ENCODE measurements at regions not wholly inside any gene's neighbourhood (a gene's known extent, or its start where the extent isn't known, plus 50 kb on each side); places are given as distances from the start of the nearest gene placed in this dataset.

- Histone ChIP-seq H4K20me1 (ENCODE audit: insufficient read depth) (no peaks in the 10 kb centered on the region), H3K36me3 (ENCODE audit: low read depth) (no peaks in the 10 kb centered on the region), H3K4me1 (replicated peaks; ENCODE audit: insufficient read depth) (no peaks in the 10 kb centered on the region), H3K4me3 (no peak overlapping the region), H3K27me3 (ENCODE audit: insufficient read depth, low read depth) (peaks cover 60% of the 10 kb centered on the region), H2AFZ (no peak overlapping the region), H3K9me3 (ENCODE audit: insufficient read depth, low read depth) (no peaks in the 10 kb centered on the region), H3F3A (ENCODE audit: insufficient read depth, low read depth) (no peaks in the 10 kb centered on the region), H3K4me2 (no peak overlapping the region), H3K27ac (no peak overlapping the region), H3K9me2 (ENCODE audit: insufficient read depth) (no peaks in the 10 kb centered on the region), H3K79me2 (ENCODE audit: low read depth) (no peaks in the 10 kb centered on the region)
- ChIA-PET POLR2A (ENCODE audit: unreplicated experiment) (no interaction called here), CTCF (interaction anchor here (0.6 kb wide), 1 partner anchor 976 kb away, joined by 3 read pairs; no protein-coding TSS in a partner anchor)
- BruUV-seq (replicated peaks) = no TSS peak
- no peak for DNase-seq
- intact Hi-C loops (cut with micrococcal nuclease; ENCODE audit: unreplicated experiment) = loop anchor here (10.0 kb wide), 1 partner anchor 1263 kb away; the partner anchor contains the start of gene PHYKPL
- TF ChIP-seq EZH2 (IDR thresholded peaks at IDR 0.05; ENCODE audit: low read depth) (no peak), CTCF (conservative IDR thresholded peaks at IDR 0.05) (no peak)
These were observed 52.6 kb upstream of the RUFY1 start for GRCh38 chr5:179497636-179498340.

- DNase-seq = peak in 1 of 2 experiments; percentile 21
- intact Hi-C loops (cut with micrococcal nuclease; ENCODE audit: unreplicated experiment) = loop anchor here (10.0 kb wide), 1 partner anchor 1261 kb away; the partner anchor contains the start of gene PHYKPL
- Histone ChIP-seq H3K27me3 (ENCODE audit: insufficient read depth, low read depth) (peaks cover 74% of the 10 kb centered on the region), H3F3A (ENCODE audit: insufficient read depth, low read depth) (no peaks in the 10 kb centered on the region), H3K9me2 (ENCODE audit: insufficient read depth) (no peaks in the 10 kb centered on the region), H3K27ac (no peak overlapping the region), H4K20me1 (ENCODE audit: insufficient read depth) (no peaks in the 10 kb centered on the region), H3K4me3 (no peak overlapping the region), H3K4me2 (no peak overlapping the region), H3K36me3 (ENCODE audit: low read depth) (no peaks in the 10 kb centered on the region), H3K4me1 (replicated peaks; ENCODE audit: insufficient read depth) (no peaks in the 10 kb centered on the region), H2AFZ (no peak overlapping the region), H3K9me3 (ENCODE audit: insufficient read depth, low read depth) (no peaks in the 10 kb centered on the region), H3K79me2 (ENCODE audit: low read depth) (no peaks in the 10 kb centered on the region)
- BruUV-seq (replicated peaks) = no TSS peak
- ChIA-PET CTCF (interaction anchor here (0.6 kb wide), 1 partner anchor 74 kb away, joined by 3 read pairs; no protein-coding TSS in a partner anchor), POLR2A (ENCODE audit: unreplicated experiment) (no interaction called here)
- TF ChIP-seq EZH2 (IDR thresholded peaks at IDR 0.05; ENCODE audit: low read depth) (no peak), CTCF (conservative IDR thresholded peaks at IDR 0.05) (no peak; the same call in 1 of the 2 replicates)
These were observed 54.4 kb upstream of the RUFY1 start for GRCh38 chr5:179495906-179496455.

- no peak overlapping the region for H3K4me3 ChIP-seq
- no peaks in the 10 kb centered on the region for H3K9me2 ChIP-seq (ENCODE audit: insufficient read depth)
- H2AFZ ChIP-seq = no peak overlapping the region
- no peaks in the 10 kb centered on the region for H3K9me3 ChIP-seq (ENCODE audit: insufficient read depth, low read depth)
- peaks cover 84% of the 10 kb centered on the region for H3K27me3 ChIP-seq (ENCODE audit: insufficient read depth, low read depth)
- CTCF ChIA-PET = no interaction called here
- no peak for DNase-seq
- TF ChIP-seq EZH2 (IDR thresholded peaks at IDR 0.05; ENCODE audit: low read depth) (no peak), CTCF (conservative IDR thresholded peaks at IDR 0.05) (no peak)
- BruUV-seq (replicated peaks) = no TSS peak
- POLR2A ChIA-PET (ENCODE audit: unreplicated experiment) = no interaction called here
- H3F3A ChIP-seq (ENCODE audit: insufficient read depth, low read depth) = no peaks in the 10 kb centered on the region
- H3K79me2 ChIP-seq (ENCODE audit: low read depth) = no peaks in the 10 kb centered on the region
- H4K20me1 ChIP-seq (ENCODE audit: insufficient read depth) = no peaks in the 10 kb centered on the region
- no peaks in the 10 kb centered on the region for H3K4me1 ChIP-seq (replicated peaks; ENCODE audit: insufficient read depth)
- intact Hi-C loops (cut with micrococcal nuclease; ENCODE audit: unreplicated experiment) = loop anchor here (1.0 to 10.0 kb wide), 3 partner anchors 328 to 1260 kb away; partner anchors contain the start of genes PHYKPL and ZNF354A
- H3K27ac ChIP-seq = no peak overlapping the region
- H3K36me3 ChIP-seq (ENCODE audit: low read depth) = no peaks in the 10 kb centered on the region
- H3K4me2 ChIP-seq = no peak overlapping the region
These were observed 55.4 kb upstream of the RUFY1 start for GRCh38 chr5:179494774-179495526.
